Stimulated activated CD4-positive, alpha-beta T cell treated with anti-CD3 and anti-CD28 coated beads, TNF-alpha, amount 100 ng/mL, for 24 hours (primary cell): ENCODE measurements at regions not wholly inside any gene's neighbourhood (a gene's known extent, or its start where the extent isn't known, plus 50 kb on each side); places are given as distances from the start of the nearest gene placed in this dataset.
A peak's percentile ranks its signal among the peaks of the same experiment; 100 is the strongest.
"Not testable (repeated sequence)": the region's sequence is repeated elsewhere in the genome, so short reads cannot be mapped to it uniquely, and the experiment has no call there.

Experiments used
- DNase-seq, 3 experiments: peaks; one replicate each; pipeline ENCODE4 v3.0.0-alpha.2; 2020; ENCODE audit warnings: low read depth in 3 of 3

- peak; percentile 56 to 74 (median 69) for DNase-seq
These were observed 141.0 kb upstream of the KCNJ18 start for GRCh38 chr17:21551081-21551881.

- DNase-seq: not testable (repeated sequence)
These were observed 133.4 kb upstream of the KCNJ18 start for GRCh38 chr17:21558921-21559320.

DNA sequence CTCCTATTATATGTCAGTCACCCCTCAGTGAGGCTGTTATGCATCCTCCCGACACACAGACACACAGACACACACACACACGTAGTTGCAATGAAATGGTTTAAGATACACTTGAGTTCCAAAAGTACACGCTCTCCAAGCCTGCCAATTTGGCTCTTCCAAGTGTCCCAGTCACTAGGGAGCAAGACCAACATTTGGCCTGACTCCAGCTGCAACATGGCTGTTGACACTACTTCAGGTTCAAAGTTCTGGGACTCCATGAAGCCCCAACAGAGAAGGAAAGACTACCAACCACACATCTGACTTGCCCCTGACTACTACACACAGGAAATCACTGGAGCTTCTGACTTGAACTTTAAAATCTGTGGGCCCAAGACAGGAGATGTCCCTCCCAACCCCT lies 128.1 kb upstream of the KCNJ18 start:
- DNase-seq: no peak

DNA sequence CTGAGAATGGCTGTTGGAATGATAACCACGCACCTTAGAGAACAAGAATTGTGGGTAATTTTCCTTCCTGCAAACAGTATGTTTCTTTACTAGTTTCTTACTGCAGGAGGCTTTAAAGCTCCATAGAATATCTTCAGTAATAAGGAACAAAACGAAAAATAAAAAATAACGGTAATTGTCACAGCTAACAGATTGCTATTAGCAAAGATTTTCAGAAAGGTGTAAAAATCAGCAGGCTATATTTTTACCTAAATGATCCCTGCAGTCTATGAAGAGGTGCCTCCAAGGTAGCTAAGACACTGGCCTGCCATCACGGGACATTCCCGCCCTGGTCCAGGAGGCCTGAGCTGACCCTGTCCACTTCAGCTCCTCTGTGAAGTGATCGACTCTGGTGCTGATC lies 127.6 kb upstream of the KCNJ18 start:
- not testable (repeated sequence) for DNase-seq

DNA sequence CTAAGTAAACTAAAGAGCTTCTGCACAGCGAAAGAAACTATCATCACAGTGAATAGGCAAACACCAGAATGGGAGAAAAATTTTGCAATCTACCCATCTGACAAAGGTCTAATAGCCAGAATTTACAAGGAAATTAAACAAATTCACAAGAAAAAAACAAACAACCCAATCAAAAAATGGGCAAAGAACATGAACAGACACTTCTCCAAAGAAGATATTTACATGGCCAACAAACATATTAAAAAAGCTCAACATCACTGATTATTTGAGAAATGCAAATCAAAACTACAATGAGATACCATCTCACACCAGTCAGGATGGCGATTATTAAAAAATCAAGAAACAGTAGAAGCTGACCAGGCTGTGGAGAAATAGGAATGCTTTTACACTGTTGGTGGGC lies 121.9 kb upstream of the KCNJ18 start:
- not testable (repeated sequence) for DNase-seq

DNA sequence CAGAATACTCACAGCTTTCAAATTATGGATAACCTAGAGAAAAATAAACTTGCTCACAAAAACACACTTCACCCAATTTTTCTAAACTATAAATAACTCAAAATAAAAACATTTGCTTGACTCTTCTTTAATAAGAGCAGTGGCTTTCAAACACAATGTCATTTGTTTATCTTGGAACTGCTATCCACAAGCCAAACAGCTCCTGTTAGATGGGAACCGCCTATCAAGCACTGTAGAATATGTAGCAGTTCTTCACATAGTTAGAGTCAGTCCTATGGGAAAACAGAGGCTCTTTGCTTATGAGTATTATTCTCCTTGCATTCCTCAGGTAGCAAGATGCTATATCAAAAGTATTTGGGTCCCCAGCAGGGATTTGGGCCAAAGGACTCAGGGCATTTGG lies 120.2 kb upstream of the KCNJ18 start:
- not testable (repeated sequence) for DNase-seq

DNA sequence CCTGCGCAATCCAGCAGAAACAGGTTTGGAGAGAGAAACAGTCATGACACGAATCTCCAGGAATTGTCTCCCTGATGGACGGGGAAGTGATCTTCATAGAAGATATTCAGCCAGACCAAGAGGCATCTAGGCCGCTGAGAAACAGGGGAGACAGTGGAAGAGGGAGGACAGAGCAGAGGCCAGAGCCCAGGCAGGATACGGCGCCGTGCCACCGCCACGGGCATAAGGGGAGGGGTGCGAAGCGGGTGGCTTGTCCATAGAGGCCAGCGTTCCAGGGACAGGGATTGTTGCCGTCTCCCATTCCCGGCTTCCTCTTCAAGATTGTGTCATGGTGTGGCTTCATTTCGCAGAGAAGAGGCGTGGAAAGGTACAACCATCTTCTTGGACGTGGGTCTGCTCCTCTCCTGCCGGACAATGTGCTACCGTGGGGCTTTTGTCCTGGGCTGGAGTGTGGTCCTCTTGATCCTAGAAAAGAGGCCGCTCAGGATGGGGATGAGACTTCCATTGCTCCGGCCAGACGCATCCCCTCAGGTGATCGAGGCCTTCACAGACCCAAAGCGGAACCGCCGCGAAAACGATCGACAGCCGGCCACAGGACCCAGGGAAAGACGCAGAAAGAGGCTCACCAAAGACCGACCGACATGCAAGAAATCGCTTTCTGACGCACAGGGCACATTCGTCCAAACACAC lies 118.9 kb upstream of the KCNJ18 start:
- DNase-seq: not testable (repeated sequence)

DNA sequence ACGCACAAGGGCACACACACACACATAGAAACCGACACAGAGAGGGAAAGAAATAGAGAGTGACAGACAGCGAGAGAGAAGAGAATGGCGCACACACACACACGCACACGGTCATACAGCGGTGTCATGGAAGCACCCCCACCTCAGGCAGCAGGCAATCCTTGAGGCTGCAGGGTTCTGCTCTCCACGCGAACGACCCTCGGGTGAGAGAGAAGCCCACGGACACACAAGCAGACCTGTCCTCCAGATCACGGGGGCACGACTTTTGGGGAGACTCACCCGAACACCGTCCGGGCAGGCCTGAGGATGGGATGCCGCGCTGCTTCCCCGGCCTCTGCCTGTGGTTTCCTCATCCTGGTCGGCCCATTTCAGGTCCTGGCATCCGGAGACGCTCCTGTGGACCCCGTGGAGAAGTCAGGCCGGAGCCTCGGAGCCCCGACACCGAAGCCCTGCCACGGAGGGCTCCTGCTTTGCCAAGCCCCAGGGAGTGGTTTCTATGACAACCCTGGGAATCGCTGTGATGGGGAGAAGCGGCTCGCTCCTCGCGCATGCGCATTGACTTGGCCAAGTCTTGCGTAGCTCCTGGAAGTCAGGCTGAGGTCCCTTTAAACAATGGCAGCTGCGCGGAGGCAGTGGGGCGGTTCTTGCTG lies 118.2 kb upstream of the KCNJ18 start:
- peak in 2 of 3 experiments; percentile 22 to 44 for DNase-seq

GRCh38 chr17:21574611-21575255 lies 117.6 kb upstream of the KCNJ18 start:
- DNase-seq: not testable (repeated sequence)

- not testable (repeated sequence) for DNase-seq
These were observed 113.5 kb upstream of the KCNJ18 start for GRCh38 chr17:21578783-21579182.

DNA sequence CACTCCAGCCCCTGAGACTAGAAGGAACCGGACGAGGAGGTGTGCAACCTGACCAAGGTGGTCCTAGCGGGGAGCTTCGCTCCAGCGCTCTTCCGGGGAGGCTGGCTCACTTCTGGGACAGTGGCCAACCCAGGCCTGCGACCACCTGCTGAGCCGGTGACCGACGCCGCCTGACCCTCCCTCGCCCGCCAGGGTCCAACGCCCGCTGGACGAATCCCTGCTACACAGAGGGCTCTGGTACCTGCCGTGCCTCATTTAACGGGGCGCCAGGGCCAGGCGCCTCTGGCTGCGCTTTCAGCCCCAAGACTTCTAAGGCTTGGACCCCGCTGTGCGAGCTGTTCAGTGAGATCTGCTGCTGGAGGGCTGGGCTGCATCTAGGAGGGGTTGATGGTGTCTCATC lies 99.5 kb upstream of the KCNJ18 start:
- no peak for DNase-seq

- DNase-seq: not testable (repeated sequence)
These were observed 98.7 kb upstream of the KCNJ18 start for GRCh38 chr17:21593452-21594105.

DNA sequence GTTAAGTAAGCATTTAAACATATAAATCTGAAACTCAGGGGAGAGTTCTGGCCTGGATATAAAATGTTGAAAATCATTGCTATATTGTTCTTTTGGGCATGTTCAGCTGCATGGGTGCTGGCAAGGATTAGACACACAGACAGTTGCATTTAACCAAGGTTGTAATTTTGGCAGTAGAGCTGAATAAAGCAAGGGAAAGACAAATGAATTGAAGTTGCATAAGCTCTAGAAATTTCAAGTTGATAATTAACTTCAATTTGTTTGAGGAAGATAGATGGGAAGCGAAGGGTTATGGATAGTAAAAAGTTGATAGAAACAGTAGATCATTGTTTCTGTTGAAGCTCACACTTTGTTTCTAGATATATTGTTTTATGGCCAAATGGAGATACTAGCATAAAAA lies 97.2 kb upstream of the KCNJ18 start:
- no peak for DNase-seq

DNA sequence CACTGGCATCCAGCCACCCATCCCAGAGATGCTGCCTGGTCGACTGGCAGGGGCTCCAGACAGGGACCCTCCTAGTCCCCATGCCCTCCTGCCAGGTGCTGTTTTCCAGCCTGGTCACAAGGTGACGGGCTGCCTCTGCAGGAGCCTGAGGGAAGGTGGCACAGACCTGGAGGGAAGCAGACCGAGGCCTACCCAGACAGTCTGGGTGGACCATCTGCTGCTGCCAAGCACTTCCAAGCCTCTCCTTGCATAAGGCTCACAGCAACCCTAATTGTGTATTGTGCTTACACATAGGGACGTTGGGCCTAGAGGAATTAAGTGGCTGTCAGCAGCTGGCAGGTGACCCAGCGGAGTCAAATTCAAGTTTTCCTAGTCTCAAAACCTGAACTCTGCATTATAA lies 90.1 kb upstream of the KCNJ18 start:
- no peak for DNase-seq

GRCh38 chr17:21603292-21603691 lies 89.0 kb upstream of the KCNJ18 start:
- not testable (repeated sequence) for DNase-seq

DNA sequence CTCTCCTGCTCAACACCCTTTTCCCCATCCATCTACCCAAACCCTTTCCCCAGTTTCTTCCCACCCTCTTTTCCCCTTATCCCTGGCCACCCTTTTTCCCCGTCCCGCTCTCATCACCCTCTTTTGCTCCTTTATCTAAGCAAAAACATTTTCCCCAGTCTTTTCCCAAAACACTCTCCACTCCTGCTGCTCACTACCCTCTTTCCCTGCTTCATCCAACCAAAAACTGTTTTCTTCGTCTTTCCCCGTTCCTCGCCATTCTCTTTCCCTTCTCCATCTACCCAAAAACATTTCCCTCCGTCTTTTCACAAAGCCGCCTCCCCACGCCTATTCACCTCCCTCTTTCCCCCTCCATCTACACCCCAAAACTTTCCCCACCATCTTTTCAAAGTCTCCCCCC lies 80.9 kb upstream of the KCNJ18 start:
- DNase-seq: not testable (repeated sequence)

- DNase-seq: not testable (repeated sequence)
These were observed 79.9 kb upstream of the KCNJ18 start for GRCh38 chr17:21612123-21613070.

- DNase-seq: no peak
These were observed 79.3 kb upstream of the KCNJ18 start for GRCh38 chr17:21613071-21613429.

DNA sequence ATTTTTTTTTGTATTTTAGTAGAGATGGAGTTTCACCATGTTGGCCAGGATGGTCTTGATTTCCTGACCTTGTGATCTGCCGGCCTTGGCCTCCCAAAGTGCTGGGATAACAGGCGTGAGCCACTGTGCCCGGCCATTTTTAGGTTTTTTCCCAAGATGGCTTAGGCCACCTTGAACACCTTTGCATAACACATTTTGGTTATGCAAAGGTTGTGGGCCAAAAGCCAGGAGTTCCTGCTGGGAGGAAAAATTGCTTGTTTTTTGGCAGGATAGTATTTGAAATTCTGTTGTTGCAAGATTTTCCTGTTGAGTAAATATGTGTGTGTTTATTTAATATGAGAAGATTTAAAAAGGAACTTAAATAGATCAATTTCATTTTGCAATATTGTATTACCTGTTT lies 65.3 kb upstream of the KCNJ18 start:
- not testable (repeated sequence) for DNase-seq
